Mesothelial cell of epicardium (in vitro differentiated cells): ENCODE measurements at regions not wholly inside any gene's neighbourhood (a gene's known extent, or its start where the extent isn't known, plus 50 kb on each side); places are given as distances from the start of the nearest gene placed in this dataset.

Experiments
- DNase-seq, 2 experiments: peaks; one replicate each; pipeline ENCODE4 v3.0.0; 2021; ENCODE audit warnings: low spot score in 2 of 2; ENCODE audit not compliant: unreplicated experiment in 2 of 2
- H3K27ac Mint-ChIP-seq: 2 replicates; pipeline ENCODE4 v1.8.0; 2021; ENCODE audit warnings: mixed read lengths
- H3K27me3 Mint-ChIP-seq: 2 replicates; pipeline ENCODE4 v1.8.0; 2021; ENCODE audit warnings: low read depth, mixed read lengths
- H3K36me3 Mint-ChIP-seq: 2 replicates; pipeline ENCODE4 v1.8.0; 2021; ENCODE audit warnings: mixed read lengths
- H3K4me1 Mint-ChIP-seq: 2 replicates; pipeline ENCODE4 v1.8.0; 2021; ENCODE audit warnings: mixed read lengths
- H3K4me3 Mint-ChIP-seq: 2 replicates; pipeline ENCODE4 v1.8.0; 2021; ENCODE audit warnings: mild to moderate bottlenecking, moderate library complexity, mixed read lengths
- H3K9me3 Mint-ChIP-seq: 2 replicates; pipeline ENCODE4 v1.8.0; 2021; ENCODE audit warnings: mixed read lengths
- TF ChIP-seq, protein P1 (sequence below): fragments of 200-600 bp; sonication (generic); IDR thresholded peaks from one replicate; pipeline ENCODE4 v1.5.0; 2021; ENCODE audit warnings: antibody characterized with exemption; ENCODE audit not compliant: unreplicated experiment

DNA sequence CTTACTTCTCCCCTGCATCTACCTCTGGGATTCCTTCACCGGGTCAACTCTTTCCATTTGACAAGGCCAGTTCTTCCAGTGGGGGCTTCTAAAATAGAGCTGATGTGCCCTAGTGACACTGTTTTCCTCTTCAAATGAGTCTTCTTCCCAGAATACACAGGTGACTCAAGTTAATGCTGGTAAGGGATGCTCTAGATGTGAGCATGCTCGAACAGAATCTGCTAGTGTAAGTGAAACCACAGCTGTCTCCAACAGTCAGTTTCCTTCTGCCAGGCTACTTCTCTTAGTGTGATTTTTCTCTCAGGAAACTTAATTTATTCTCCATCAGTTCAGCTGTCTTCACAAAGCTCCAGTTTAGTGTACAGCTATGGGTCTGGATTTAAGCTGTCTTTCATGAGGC, 194.9 kb upstream of the C1orf87 start:
- no peak overlapping the region for H3K27ac Mint-ChIP-seq
- H3K4me1 Mint-ChIP-seq: peaks cover 4% of the 10 kb centered on the region
- peaks cover 11% of the 10 kb centered on the region for H3K9me3 Mint-ChIP-seq
- no peak overlapping the region for H3K4me3 Mint-ChIP-seq
- no peak for DNase-seq
- H3K27me3 Mint-ChIP-seq: peaks cover 4% of the 10 kb centered on the region
- peaks cover 3% of the 10 kb centered on the region for H3K36me3 Mint-ChIP-seq
- TF ChIP-seq, protein P1, sequence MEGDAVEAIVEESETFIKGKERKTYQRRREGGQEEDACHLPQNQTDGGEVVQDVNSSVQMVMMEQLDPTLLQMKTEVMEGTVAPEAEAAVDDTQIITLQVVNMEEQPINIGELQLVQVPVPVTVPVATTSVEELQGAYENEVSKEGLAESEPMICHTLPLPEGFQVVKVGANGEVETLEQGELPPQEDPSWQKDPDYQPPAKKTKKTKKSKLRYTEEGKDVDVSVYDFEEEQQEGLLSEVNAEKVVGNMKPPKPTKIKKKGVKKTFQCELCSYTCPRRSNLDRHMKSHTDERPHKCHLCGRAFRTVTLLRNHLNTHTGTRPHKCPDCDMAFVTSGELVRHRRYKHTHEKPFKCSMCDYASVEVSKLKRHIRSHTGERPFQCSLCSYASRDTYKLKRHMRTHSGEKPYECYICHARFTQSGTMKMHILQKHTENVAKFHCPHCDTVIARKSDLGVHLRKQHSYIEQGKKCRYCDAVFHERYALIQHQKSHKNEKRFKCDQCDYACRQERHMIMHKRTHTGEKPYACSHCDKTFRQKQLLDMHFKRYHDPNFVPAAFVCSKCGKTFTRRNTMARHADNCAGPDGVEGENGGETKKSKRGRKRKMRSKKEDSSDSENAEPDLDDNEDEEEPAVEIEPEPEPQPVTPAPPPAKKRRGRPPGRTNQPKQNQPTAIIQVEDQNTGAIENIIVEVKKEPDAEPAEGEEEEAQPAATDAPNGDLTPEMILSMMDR: no peak

DNA sequence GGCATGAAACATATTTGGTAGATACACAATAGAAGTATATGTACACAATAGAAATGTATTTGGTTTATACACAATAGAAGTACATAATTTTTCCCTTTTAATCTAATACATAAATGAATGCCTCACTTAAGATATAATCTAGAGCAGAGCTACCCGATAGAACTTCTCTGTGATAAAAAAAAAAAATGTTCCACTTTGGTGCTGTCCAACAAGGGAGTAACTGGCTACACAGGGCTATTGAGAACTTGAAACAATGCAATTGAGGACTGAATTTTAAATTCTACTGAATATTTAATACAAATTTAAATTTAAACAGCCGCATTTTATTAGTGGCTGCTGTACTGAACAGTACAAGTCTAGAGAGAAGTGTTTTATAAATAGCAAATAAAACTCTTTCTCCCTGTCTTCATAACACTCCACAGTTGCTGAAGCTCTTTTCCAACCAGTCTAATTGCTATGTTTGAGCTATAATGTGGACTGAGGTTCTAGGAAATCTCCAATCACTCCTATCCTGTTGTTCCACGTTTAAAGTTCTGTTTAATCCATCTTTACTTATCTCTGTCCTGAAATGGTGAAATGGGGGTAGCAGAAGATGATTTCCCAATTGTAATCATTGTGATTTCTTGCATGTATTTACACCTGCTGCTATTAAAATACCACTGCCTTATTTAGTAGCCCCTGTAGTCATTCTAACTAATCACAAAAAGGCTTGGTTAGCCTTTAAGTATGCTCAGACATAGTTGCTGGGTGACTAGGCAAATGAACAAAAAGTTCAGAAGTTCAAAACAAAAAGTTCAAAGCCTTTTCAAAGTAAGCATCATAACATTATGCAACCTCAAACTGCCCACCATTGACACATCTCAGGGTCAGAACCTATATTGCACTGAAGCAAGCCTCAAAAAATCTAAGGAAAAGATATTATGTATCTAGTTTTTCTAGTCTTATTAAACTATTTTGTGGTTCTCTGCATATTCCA, 192.3 kb upstream of the C1orf87 start:
- Mint-ChIP-seq H3K4me1 (peaks cover 4% of the 10 kb centered on the region), H3K36me3 (peaks cover 3% of the 10 kb centered on the region), H3K27ac (no peak overlapping the region), H3K27me3 (peaks cover 10% of the 10 kb centered on the region), H3K4me3 (no peak overlapping the region), H3K9me3 (peaks cover 11% of the 10 kb centered on the region)
- no peak for DNase-seq
- TF ChIP-seq, protein P1: no peak

DNA sequence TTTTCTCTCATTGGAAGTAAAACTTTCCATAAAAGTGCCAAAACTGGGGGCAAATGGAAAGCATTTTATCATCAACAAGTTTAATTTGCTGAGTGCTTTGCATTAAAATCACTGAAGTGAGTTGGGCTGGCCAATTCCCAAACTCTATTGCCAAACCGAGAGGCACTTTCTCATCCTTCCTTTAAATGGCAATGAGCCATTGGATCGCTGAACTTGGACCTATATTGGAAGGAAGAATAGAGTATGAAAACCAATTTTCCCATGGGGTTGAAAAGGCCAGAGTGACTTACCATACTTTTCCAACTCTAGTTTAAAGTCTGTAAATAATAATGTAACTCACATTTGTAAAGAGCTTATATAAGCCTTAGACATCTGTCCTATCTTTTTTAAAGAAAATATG, 189.1 kb upstream of the C1orf87 start:
- H3K27ac Mint-ChIP-seq: no peak overlapping the region
- peaks cover under 1% of the 10 kb centered on the region for H3K9me3 Mint-ChIP-seq
- peaks cover 14% of the 10 kb centered on the region for H3K27me3 Mint-ChIP-seq
- H3K4me3 Mint-ChIP-seq: no peak overlapping the region
- TF ChIP-seq, protein P1: no peak
- H3K4me1 Mint-ChIP-seq: peaks cover 4% of the 10 kb centered on the region
- no peak for DNase-seq
- no peaks in the 10 kb centered on the region for H3K36me3 Mint-ChIP-seq

DNA sequence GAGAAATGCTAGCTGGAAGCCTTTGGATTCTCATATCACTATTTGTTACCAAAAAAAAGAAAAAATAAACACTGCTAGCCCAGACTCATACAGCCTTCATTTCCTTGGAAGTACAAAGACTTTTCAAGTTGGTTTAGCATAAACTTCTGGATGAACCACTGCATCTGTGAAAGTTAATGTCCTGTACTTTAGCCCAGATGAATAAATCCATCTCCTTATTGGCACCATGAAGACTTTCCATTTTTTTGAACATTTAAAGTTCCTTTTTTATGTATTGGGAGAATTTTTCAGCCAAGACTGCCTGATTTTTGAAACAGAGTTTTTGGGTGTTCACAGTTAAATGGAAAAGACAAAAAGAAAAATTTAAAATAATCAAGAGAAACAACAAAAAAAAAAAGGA, 184.0 kb upstream of the C1orf87 start:
- no peaks in the 10 kb centered on the region for H3K9me3 Mint-ChIP-seq
- no peak overlapping the region for H3K4me3 Mint-ChIP-seq
- H3K27me3 Mint-ChIP-seq: peaks cover 9% of the 10 kb centered on the region
- H3K27ac Mint-ChIP-seq: no peak overlapping the region
- TF ChIP-seq, protein P1: no peak
- H3K4me1 Mint-ChIP-seq: peaks cover 10% of the 10 kb centered on the region
- DNase-seq: no peak
- no peaks in the 10 kb centered on the region for H3K36me3 Mint-ChIP-seq

DNA sequence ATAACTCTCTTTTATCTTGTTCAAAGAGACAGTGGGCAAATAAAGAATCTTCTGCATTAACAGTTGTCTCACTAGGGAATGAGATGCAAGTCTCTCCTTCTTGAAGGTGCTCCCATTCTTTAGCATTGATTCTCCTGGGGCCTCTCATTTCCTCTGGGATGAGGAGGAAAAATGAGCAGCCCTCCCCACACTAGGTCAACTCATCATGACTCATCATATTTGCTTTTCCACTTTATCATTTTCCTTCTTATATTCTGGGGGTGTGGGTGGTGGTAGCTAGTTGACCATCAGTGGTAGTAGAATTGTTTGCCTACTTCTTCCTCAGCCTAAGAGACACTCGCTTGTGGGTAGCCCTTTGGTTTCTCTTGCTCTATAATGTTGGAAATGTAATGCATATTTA, 182.0 kb upstream of the C1orf87 start:
- TF ChIP-seq, protein P1: no peak
- Mint-ChIP-seq H3K27me3 (peaks cover 3% of the 10 kb centered on the region), H3K9me3 (no peaks in the 10 kb centered on the region), H3K36me3 (no peaks in the 10 kb centered on the region), H3K27ac (no peak overlapping the region), H3K4me3 (no peak overlapping the region), H3K4me1 (peaks cover 10% of the 10 kb centered on the region)
- DNase-seq: no peak
